Left colon (tissue), 2 donors: ENCODE measurements at regions not wholly inside any gene's neighbourhood (a gene's known extent, or its start where the extent isn't known, plus 50 kb on each side); places are given as distances from the start of the nearest gene placed in this dataset.
A peak's percentile ranks its signal among the peaks of the same experiment; 100 is the strongest.
"Not testable (repeated sequence)": the region's sequence is repeated elsewhere in the genome, so short reads cannot be mapped to it uniquely, and the experiment has no call there.

Source experiments
- ATAC-seq: fragments of 200-7000 bp; cut with Tn5 transposase; one replicate; pipeline ENCODE4 v1.9.1; 2020; ENCODE audit warnings: mild to moderate bottlenecking, moderate library complexity
- DNase-seq, 2 donors: peaks; one replicate each; pipeline ENCODE4 v3.0.0-alpha.2; 2020
- intact Hi-C, 2 donors: fragments of 100-400 bp; cut with DNase I in 1 of 2; cut with micrococcal nuclease in 1 of 2; formaldehyde crosslinking; loops; one replicate each; pipeline versions ENCODE4 v1.11.2 to v1.14.0; 2022; cut with DNase I, micrococcal nuclease
- donor health status: DM: no; HTN: no; CAD: no.
- donor health status: DM: yes; HTN: yes; CAD: no.

- no peak for ATAC-seq
- DNase-seq = no peak
- intact Hi-C loops = no loop called here
These were observed 140.3 kb downstream of the PCSK1 start for GRCh38 chr5:96292582-96293247.

DNA sequence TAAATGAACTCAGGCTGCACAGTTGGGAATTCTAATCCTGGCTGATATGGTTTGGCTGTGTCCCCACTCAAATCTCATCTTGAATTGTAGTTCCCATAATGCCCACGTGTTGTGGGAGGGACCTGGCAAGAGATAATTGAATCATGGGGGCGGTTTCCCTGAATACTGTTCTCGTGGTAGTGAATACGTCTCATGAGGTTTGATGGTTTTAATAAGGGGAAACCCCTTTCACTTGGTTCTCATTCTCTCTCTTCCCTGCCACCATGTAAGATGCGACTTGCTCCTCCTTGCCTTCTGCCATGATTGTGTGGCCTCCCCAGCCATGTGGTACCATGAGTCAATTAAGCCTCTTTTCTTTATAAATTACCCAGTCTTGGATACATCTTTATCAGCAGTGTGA, 143.8 kb downstream of the PCSK1 start:
- intact Hi-C loops, ATAC-seq, DNase-seq: not testable (repeated sequence)

GRCh38 chr5:96288845-96289185, 144.2 kb downstream of the PCSK1 start:
- DNase-seq = no peak
- intact Hi-C loops = no loop called here
- ATAC-seq = no peak

DNA sequence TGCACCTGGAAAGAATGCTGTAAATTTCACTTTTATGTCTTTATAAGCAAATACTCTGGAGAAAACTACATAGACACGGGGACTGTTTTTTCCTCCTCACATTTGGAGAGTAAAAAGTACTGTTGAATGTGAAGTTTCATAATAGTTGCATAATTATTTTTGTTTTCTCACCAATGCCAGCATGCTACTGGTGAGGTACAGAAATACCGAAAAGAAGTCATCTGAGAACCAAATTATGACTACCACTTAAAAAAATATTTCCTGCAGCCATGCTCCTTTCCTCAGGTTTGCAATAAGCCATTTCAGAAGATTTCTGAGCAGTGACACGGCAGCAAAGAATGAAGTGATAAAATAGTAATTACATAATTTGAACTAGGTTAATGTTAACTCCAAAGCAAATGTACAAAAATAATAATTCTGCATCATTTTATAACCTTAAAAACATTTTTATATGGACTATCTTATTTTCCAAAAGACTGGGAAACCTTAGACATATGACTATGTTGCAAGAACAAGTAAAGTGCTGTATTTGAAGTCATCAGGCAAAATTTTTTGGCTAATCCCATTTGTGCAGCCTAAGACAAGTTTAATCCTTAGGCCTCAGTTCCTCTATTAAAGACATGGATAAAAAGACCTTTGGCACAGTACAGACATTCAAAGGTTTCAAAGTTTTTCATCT, 144.7 kb downstream of the PCSK1 start:
- no peak for ATAC-seq
- intact Hi-C loops = no loop called here

DNA sequence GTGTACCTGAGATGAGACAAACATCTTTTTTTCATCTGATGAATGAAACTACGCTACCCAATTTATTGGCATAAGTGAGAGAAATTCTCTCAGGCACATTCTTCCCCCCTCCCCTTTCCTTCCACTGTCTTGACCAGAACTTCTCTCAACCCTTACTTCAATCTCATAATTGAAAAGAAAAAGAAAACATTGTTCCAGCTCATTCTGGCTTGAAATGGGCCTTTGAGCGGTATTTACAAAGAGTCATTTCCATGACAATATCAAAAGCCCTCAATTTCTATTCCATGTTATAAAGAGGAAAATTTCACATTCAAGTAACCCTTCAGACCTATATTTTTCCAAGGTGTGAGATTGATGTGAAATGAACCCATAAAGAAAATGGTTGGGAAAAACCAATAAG, 145.9 kb downstream of the PCSK1 start:
- ATAC-seq = no peak
- DNase-seq = no peak
- intact Hi-C loops = no loop called here

More for the DNA sequence above, 144.7 kb downstream of the PCSK1 start:
- DNase-seq = no peak

- intact Hi-C loops = no loop called here
These were observed 147.2 kb downstream of the PCSK1 start for GRCh38 chr5:96285823-96286222.

GRCh38 chr5:96284727-96285389, 148.2 kb downstream of the PCSK1 start:
- DNase-seq (no peak), ATAC-seq (peak; percentile 98)
- intact Hi-C loops = no loop called here

More at GRCh38 chr5:96285823-96286222, 147.2 kb downstream of the PCSK1 start:
- DNase-seq (no peak), ATAC-seq (no peak)

GRCh38 chr5:96283589-96283988, 149.5 kb downstream of the PCSK1 start:
- intact Hi-C loops = no loop called here
- peak; percentile 34 for ATAC-seq
- DNase-seq = no peak

GRCh38 chr5:96282020-96282419, 151.0 kb downstream of the PCSK1 start:
- DNase-seq (no peak), ATAC-seq (no peak)
- intact Hi-C loops = no loop called here

DNA sequence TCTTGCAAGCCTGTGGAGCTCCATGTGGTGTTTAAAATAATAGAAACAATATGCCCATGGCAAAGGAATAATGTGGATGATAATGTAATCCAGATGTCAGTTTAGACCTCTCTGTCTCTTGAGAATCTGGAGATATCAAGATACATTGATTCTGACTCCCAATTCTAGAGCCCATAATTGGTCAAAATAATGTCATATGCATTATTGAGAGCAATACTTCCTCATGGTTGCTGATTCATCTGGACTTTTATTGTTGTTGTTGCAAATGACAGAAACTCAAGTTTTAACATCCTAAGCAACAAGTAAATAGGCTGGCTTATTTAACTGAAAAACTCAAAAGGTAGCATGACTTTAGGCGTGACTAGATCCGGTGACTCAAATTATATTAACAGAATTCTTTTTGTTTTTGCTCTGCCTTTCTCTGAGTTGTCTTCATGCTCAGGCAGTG, 152.1 kb downstream of the PCSK1 start:
- intact Hi-C loops = no loop called here
- DNase-seq = no peak
- ATAC-seq = no peak

GRCh38 chr5:96279801-96280542, 153.1 kb downstream of the PCSK1 start:
- no peak for ATAC-seq

DNA sequence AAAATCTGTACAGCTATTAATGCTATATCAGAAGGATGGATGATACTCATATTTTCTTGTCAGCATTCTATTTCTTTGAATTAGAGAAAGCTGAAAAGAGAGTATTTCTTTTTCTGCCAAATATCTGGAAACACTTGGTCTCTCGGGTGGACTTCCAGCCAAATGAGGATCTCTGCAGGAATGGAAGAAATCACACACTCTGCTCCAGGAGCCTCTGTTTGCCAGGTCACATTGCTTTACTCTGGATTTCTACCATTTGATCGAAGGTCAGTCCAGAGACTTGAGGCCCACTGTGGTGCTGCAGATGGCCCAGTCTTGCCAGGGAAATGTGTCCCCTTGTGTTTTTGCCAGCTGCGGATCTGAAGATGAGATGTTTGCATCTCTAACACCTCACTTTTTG, 154.1 kb downstream of the PCSK1 start:
- intact Hi-C loops = no loop called here
- DNase-seq = no peak
- no peak for ATAC-seq

More at GRCh38 chr5:96279801-96280542, 153.1 kb downstream of the PCSK1 start:
- DNase-seq = no peak
- intact Hi-C loops = no loop called here

DNA sequence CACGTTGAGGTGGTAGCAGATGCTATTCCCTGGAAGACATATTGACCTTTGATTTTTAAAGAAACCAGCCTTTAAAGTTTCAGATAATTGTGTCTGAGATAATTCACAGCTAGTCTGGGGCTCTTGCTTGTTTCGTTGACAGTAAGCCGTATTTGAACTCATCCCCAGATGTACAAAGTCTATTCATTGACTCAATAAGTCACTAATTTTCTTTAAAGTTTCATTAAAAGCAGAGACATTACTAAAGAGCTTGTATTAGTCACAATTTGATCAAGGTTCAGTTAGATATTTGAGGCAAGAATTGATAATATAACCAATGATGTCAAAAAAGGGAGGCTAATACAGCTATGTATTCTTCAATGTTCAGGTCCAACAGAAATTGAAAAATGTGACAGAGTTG, 158.0 kb downstream of the PCSK1 start:
- ATAC-seq (no peak), DNase-seq (no peak)
- intact Hi-C loops = no loop called here

- no peak for DNase-seq
- ATAC-seq = no peak
- intact Hi-C loops = no loop called here
These were observed 167.6 kb downstream of the PCSK1 start for GRCh38 chr5:96265487-96265886.

GRCh38 chr5:96264047-96264446, 169.0 kb downstream of the PCSK1 start:
- DNase-seq (no peak), ATAC-seq (no peak)
- intact Hi-C loops = no loop called here

DNA sequence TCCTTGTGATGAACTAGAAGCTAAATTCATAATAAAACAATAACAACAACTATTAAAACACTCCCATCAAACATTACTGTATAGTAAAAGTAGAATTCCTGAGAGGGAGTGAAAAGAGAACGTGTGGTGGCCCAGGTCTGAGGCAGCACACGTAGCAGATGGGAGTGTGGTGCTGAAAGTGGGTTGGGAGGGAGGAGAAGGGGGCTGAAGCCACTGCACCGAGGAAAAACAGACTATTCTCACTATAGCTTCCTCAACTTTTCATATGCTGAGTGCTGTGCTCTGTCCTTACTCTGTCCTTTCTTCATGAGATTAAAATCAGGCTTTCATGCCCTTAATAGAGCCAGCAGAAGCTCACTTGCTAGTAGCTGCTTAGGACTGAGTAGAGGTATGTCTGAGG, 170.9 kb downstream of the PCSK1 start:
- intact Hi-C loops = no loop called here
- no peak for ATAC-seq
- DNase-seq = no peak

DNA sequence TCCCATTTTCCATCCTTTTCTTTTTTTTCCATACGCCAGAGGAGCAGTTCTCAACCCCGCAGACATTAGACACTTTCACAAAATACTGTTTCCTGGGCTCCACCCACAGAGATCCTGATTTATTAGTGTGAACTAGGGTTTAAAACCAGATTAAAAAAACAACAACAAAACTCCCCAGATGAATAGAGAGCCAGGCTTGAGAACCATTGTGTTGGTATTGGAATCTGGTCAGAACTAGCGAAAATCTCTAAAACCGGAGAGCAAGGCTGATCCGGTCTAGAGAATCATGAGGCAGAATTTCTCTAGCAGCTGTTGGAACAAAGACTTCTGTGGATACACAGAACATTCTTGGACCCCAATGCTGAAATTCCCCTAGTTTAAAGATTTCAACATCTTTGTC, 173.0 kb downstream of the PCSK1 start:
- DNase-seq = no peak
- intact Hi-C loops = no loop called here

GRCh38 chr5:96259151-96259772, 173.8 kb downstream of the PCSK1 start:
- ATAC-seq (no peak), DNase-seq (no peak)
- intact Hi-C loops = no loop called here

More for the DNA sequence above, 173.0 kb downstream of the PCSK1 start:
- no peak for ATAC-seq

DNA sequence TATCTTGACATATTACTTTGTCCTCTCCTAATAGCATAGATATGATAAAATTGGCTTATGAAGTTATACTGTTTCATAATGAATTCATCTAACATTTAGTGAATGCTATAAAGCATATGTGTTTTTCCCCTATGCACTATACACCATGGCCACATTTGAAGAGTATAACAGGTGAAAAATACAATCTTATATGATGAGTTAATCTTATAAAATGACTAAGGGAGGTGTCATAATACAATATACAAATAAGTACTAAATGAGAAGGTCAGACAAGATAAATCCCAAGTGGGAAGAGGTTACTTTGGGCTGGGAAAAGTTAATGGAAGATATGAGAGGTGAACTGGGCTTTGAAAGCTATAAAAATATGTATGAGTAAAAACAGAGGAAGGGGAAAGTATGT, 174.4 kb downstream of the PCSK1 start:
- DNase-seq (no peak), ATAC-seq (no peak)
- intact Hi-C loops = no loop called here
